Thymus (tissue), 11 donors: ENCODE measurements at regions not wholly inside any gene's neighbourhood (a gene's known extent, or its start where the extent isn't known, plus 50 kb on each side); places are given as distances from the start of the nearest gene placed in this dataset.
"Not testable (repeated sequence)": the region's sequence is repeated elsewhere in the genome, so short reads cannot be mapped to it uniquely, and the experiment has no call there.

Source experiments
- DNase-seq, 9 donors: peaks; one replicate each; pipeline ENCODE4 v3.0.0-alpha.2; 2013; ENCODE audit warnings: low spot score in 9 of 9, low read depth in 6 of 9, missing footprints in 1 of 9
- H3K27ac ChIP-seq, 2 donors: one replicate each; pipeline ENCODE4 v1.5.1; 2013; ENCODE audit warnings: control low read depth in 1 of 2, low read depth in 1 of 2, low read length in 1 of 2, mild to moderate bottlenecking in 1 of 2, moderate library complexity in 1 of 2
- H3K27me3 ChIP-seq, 2 donors: one replicate each; pipeline ENCODE4 v1.5.1; 2013; ENCODE audit warnings: low read length in 1 of 2; ENCODE audit not compliant: control insufficient read depth in 2 of 2, insufficient read depth in 1 of 2
- H3K36me3 ChIP-seq, 2 donors: one replicate each; pipeline ENCODE4 v1.5.1; 2013; ENCODE audit warnings: low read length in 1 of 2, mild to moderate bottlenecking in 1 of 2, moderate library complexity in 1 of 2; ENCODE audit not compliant: control insufficient read depth in 2 of 2, insufficient read depth in 2 of 2
- H3K4me1 ChIP-seq, 2 donors: one replicate each; pipeline ENCODE4 v1.5.1; 2013; ENCODE audit warnings: low read length in 2 of 2; ENCODE audit not compliant: control insufficient read depth in 2 of 2, insufficient read depth in 2 of 2
- H3K4me3 ChIP-seq, 2 donors: one replicate each; pipeline ENCODE4 v1.5.1; 2013; ENCODE audit warnings: low read length in 2 of 2, control low read depth in 1 of 2, mild to moderate bottlenecking in 1 of 2
- H3K9me3 ChIP-seq, 2 donors: one replicate each; pipeline ENCODE4 v1.5.1; 2013; ENCODE audit warnings: low read length in 1 of 2, mild to moderate bottlenecking in 1 of 2; ENCODE audit not compliant: control insufficient read depth in 2 of 2, insufficient read depth in 1 of 2
- WGBS: extraction: QIAGEN DNeasy Blood & Tissue Kit; methylation state at CpG from one replicate; pipeline ENCODE4 v1.1.7; 2013; 5-methylcytosine and 5-hydroxymethylcytosine counted together
- donor health status: healthy.

- not testable (repeated sequence) for H3K36me3 ChIP-seq, H3K9me3 ChIP-seq, H3K4me3 ChIP-seq, H3K27ac ChIP-seq, H3K4me1 ChIP-seq, DNase-seq, H3K27me3 ChIP-seq
- WGBS, result 90% methylated on average over 42 of the region's 42 CpGs
Observed at GRCh38 chr4:32716090-32716620, 1996.0 kb downstream of the PCDH7 start.

GRCh38 chr4:32735856-32736590 lies 2015.9 kb downstream of the PCDH7 start:
- WGBS, result 76% methylated on average over 5 of the region's 5 CpGs
- Histone ChIP-seq H3K4me3 (no peak overlapping the region), H3K4me1 (no peaks in the 10 kb centered on the region), H3K36me3 (no peaks in the 10 kb centered on the region), H3K9me3 (peaks cover 0 to 15% of the 10 kb centered on the region in 2 donors), H3K27ac (no peak overlapping the region), H3K27me3 (no peaks in the 10 kb centered on the region)
- no peak for DNase-seq

GRCh38 chr4:32744211-32744610 lies 2024.0 kb downstream of the PCDH7 start:
- 94% methylated on average over 2 of the region's 2 CpGs for WGBS
- Histone ChIP-seq H3K4me1 (no peaks in the 10 kb centered on the region), H3K36me3 (no peaks in the 10 kb centered on the region), H3K4me3 (no peak overlapping the region), H3K9me3 (peaks cover 0 to 7% of the 10 kb centered on the region in 2 donors), H3K27ac (no peak overlapping the region), H3K27me3 (no peaks in the 10 kb centered on the region)
- no peak for DNase-seq

GRCh38 chr4:32745351-32745750 lies 2025.2 kb downstream of the PCDH7 start:
- Histone ChIP-seq H3K9me3 (peaks cover 0 to 7% of the 10 kb centered on the region in 2 donors), H3K4me3 (no peak overlapping the region), H3K27me3 (no peaks in the 10 kb centered on the region), H3K36me3 (no peaks in the 10 kb centered on the region), H3K4me1 (no peaks in the 10 kb centered on the region), H3K27ac (no peak overlapping the region)
- DNase-seq, result no peak
- 97% methylated on average over 1 of the region's 1 CpG for WGBS

- H3K4me1 ChIP-seq, result no peaks in the 10 kb centered on the region
- H3K27me3 ChIP-seq, result no peaks in the 10 kb centered on the region
- DNase-seq, result no peak
- H3K9me3 ChIP-seq, result peaks cover 0 to 7% of the 10 kb centered on the region in 2 donors
- no peak overlapping the region for H3K27ac ChIP-seq
- 96% methylated on average over 13 of the region's 13 CpGs for WGBS
- H3K36me3 ChIP-seq, result no peaks in the 10 kb centered on the region
- no peak overlapping the region for H3K4me3 ChIP-seq
Observed at GRCh38 chr4:32748061-32748460, 2027.9 kb downstream of the PCDH7 start.

GRCh38 chr4:32748498-32748897 lies 2028.3 kb downstream of the PCDH7 start:
- no peak overlapping the region for H3K4me3 ChIP-seq
- no peak for DNase-seq
- peaks cover 0 to 7% of the 10 kb centered on the region in 2 donors for H3K9me3 ChIP-seq
- no peaks in the 10 kb centered on the region for H3K4me1 ChIP-seq
- no peaks in the 10 kb centered on the region for H3K27me3 ChIP-seq
- H3K36me3 ChIP-seq, result no peaks in the 10 kb centered on the region
- WGBS, result 93% methylated on average over 9 of the region's 9 CpGs
- H3K27ac ChIP-seq, result no peak overlapping the region

- WGBS, result 90% methylated on average over 4 of the region's 4 CpGs
- no peaks in the 10 kb centered on the region for H3K36me3 ChIP-seq
- no peak overlapping the region for H3K4me3 ChIP-seq
- no peaks in the 10 kb centered on the region for H3K27me3 ChIP-seq
- H3K27ac ChIP-seq, result no peak overlapping the region
- no peaks in the 10 kb centered on the region for H3K4me1 ChIP-seq
- no peak for DNase-seq
- H3K9me3 ChIP-seq, result peaks cover 0 to 6% of the 10 kb centered on the region in 2 donors
Observed at GRCh38 chr4:32752962-32753361, 2032.8 kb downstream of the PCDH7 start.

- WGBS, result 98% methylated on average over 2 of the region's 2 CpGs
- no peak for DNase-seq
- Histone ChIP-seq H3K27ac (no peak overlapping the region), H3K4me1 (no peaks in the 10 kb centered on the region), H3K27me3 (no peaks in the 10 kb centered on the region), H3K4me3 (no peak overlapping the region), H3K9me3 (no peaks in the 10 kb centered on the region), H3K36me3 (no peaks in the 10 kb centered on the region)
Observed at GRCh38 chr4:32768664-32769389, 2048.7 kb downstream of the PCDH7 start.

GRCh38 chr4:32771491-32771890 lies 2051.3 kb downstream of the PCDH7 start:
- no peaks in the 10 kb centered on the region for H3K9me3 ChIP-seq
- no peaks in the 10 kb centered on the region for H3K27me3 ChIP-seq
- H3K27ac ChIP-seq, result no peak overlapping the region
- DNase-seq, result no peak
- H3K4me1 ChIP-seq, result no peaks in the 10 kb centered on the region
- WGBS, result 77% methylated on average over 6 of the region's 6 CpGs
- H3K36me3 ChIP-seq, result no peaks in the 10 kb centered on the region
- no peak overlapping the region for H3K4me3 ChIP-seq
